PC-3 (cell line): ENCODE measurements at regions not wholly inside any gene's neighbourhood (a gene's known extent, or its start where the extent isn't known, plus 50 kb on each side); places are given as distances from the start of the nearest gene placed in this dataset.

Source experiments
- CTCF ChIP-seq: fragments of 300-600 bp; sonication (generic); conservative IDR thresholded peaks from 2 replicates; pipeline ENCODE4 v1.5.1; 2017; ENCODE audit warnings: antibody characterized with exemption, low read depth, mild to moderate bottlenecking, low read length
- EZH2 ChIP-seq: fragments of 300-600 bp; sonication (generic); IDR thresholded peaks from one replicate; pipeline ENCODE4 v1.6.1; 2017; ENCODE audit warnings: antibody characterized with exemption, mild to moderate bottlenecking, low read length; ENCODE audit not compliant: unreplicated experiment

GRCh38 chr11:110891411-110891810 lies 179.2 kb upstream of the ARHGAP20 start:
- no peak for TF ChIP-seq EZH2
- TF ChIP-seq CTCF, result no peak
